ENCODE measurements at regions not wholly inside any gene's neighbourhood (a gene's known extent, or its start where the extent isn't known, plus 50 kb on each side); places are given as distances from the start of the nearest gene placed in this dataset.
"Not testable (repeated sequence)": the region's sequence is repeated elsewhere in the genome, so short reads cannot be mapped to it uniquely, and the experiment has no call there.

GRCh38 chr7:51878865-51879264, 562.3 kb upstream of the COBL start:
- no peak overlapping the region for H3K27ac ChIP-seq
- TF ChIP-seq ZFX (IDR thresholded peaks at IDR 0.05; ENCODE audit: borderline replicate concordance) (no peak), CTCF (IDR thresholded peaks at IDR 0.05) (no peak)

GRCh38 chr7:51869452-51869851, 552.8 kb upstream of the COBL start:
- no peak overlapping the region for H3K27ac ChIP-seq
- no peak for TF ChIP-seq ZFX (IDR thresholded peaks at IDR 0.05; ENCODE audit: borderline replicate concordance)
- no peak for TF ChIP-seq CTCF (IDR thresholded peaks at IDR 0.05)

- no peak overlapping the region for H3K27ac ChIP-seq
- TF ChIP-seq ZFX (IDR thresholded peaks at IDR 0.05; ENCODE audit: borderline replicate concordance) (no peak), CTCF (IDR thresholded peaks at IDR 0.05) (no peak)
Measured at GRCh38 chr7:51867117-51867516, 550.5 kb upstream of the COBL start.

GRCh38 chr7:51860305-51860704, 543.7 kb upstream of the COBL start:
- H3K27ac ChIP-seq = no peak overlapping the region
- no peak for TF ChIP-seq CTCF (IDR thresholded peaks at IDR 0.05)
- no peak for TF ChIP-seq ZFX (IDR thresholded peaks at IDR 0.05; ENCODE audit: borderline replicate concordance)

- TF ChIP-seq ZFX (IDR thresholded peaks at IDR 0.05; ENCODE audit: borderline replicate concordance) = no peak
- TF ChIP-seq CTCF (IDR thresholded peaks at IDR 0.05) = no peak
- no peak overlapping the region for H3K27ac ChIP-seq
Measured at GRCh38 chr7:51850126-51850525, 533.5 kb upstream of the COBL start.

GRCh38 chr7:51847461-51848134, 531.0 kb upstream of the COBL start:
- TF ChIP-seq CTCF (IDR thresholded peaks at IDR 0.05) = no peak
- no peak for TF ChIP-seq ZFX (IDR thresholded peaks at IDR 0.05; ENCODE audit: borderline replicate concordance)
- H3K27ac ChIP-seq = no peak overlapping the region

- H3K27ac ChIP-seq = not testable (repeated sequence)
Measured at GRCh38 chr7:51839130-51839529, 522.5 kb upstream of the COBL start.

- TF ChIP-seq ZFX (IDR thresholded peaks at IDR 0.05; ENCODE audit: borderline replicate concordance) = no peak
- no peak for TF ChIP-seq CTCF (IDR thresholded peaks at IDR 0.05)
- H3K27ac ChIP-seq = no peak overlapping the region
Measured at GRCh38 chr7:51827631-51828030, 511.0 kb upstream of the COBL start.

Measured in 22Rv1 (cell line).